Right lobe of liver (tissue), 4 donors: ENCODE measurements at regions not wholly inside any gene's neighbourhood (a gene's known extent, or its start where the extent isn't known, plus 50 kb on each side); places are given as distances from the start of the nearest gene placed in this dataset.

Experiments
- CTCF ChIP-seq, 4 donors: fragments of 200-600 bp in 3 of 4; fragments of 450-650 bp in 1 of 4; IDR thresholded peaks; one replicate each; pipeline versions ENCODE4 v1.5.1 to v1.8.0; 2016 to 2022; ENCODE audit warnings: antibody characterized with exemption in 4 of 4, mild to moderate bottlenecking in 2 of 4
- POLR2A ChIP-seq: fragments of 450-650 bp; IDR thresholded peaks from one replicate; pipeline ENCODE4 v1.6.1; 2017; ENCODE audit warnings: antibody characterized with exemption, mild to moderate bottlenecking
- donor health status: DM: no; HTN: no; CAD: no.
- donor health status: DM: no; HTN: no; CAD: no.
- donor health status: DM: no; HTN: yes; CAD: no.

GRCh38 chr4:71630803-71631202 is 153.1 kb downstream of the GC start:
- TF ChIP-seq CTCF (IDR thresholded peaks at IDR 0.05) (no peak), POLR2A (no peak)
